ENCODE measurements at regions not wholly inside any gene's neighbourhood (a gene's known extent, or its start where the extent isn't known, plus 50 kb on each side); places are given as distances from the start of the nearest gene placed in this dataset.
"Not testable (repeated sequence)": the region's sequence is repeated elsewhere in the genome, so short reads cannot be mapped to it uniquely, and the experiment has no call there.

- peak overlapping the region in 2 of 4 donors; percentile 23 to 27 for H3K27ac ChIP-seq
- H3K9me3 ChIP-seq; H3K4me3 ChIP-seq; H3K4me1 ChIP-seq; intact Hi-C loops (cut with DNase I); FAIRE-seq; H3K36me3 ChIP-seq; H3K27me3 ChIP-seq; DNase-seq: not testable (repeated sequence)
- ATAC-seq, result peak in 3 of 4 donors; percentile 43 to 67 (median 51)
- WGBS, 2 donors, result 35% methylated on average over 3 to 4 of the region's 4 CpGs
These were observed 84.7 kb downstream of the METTL2B start for GRCh38 chr7:128561116-128561722.

- H3K4me1 ChIP-seq; ATAC-seq; FAIRE-seq; H3K27ac ChIP-seq; H3K4me3 ChIP-seq; intact Hi-C loops (cut with DNase I); H3K36me3 ChIP-seq; H3K27me3 ChIP-seq; H3K9me3 ChIP-seq; DNase-seq: not testable (repeated sequence)
- 92 to 98% methylated on average over 4 to 5 of the region's 5 CpGs for WGBS, 2 donors
These were observed 86.2 kb downstream of the METTL2B start for GRCh38 chr7:128562795-128563194.

GRCh38 chr7:128564123-128564700 lies 87.7 kb downstream of the METTL2B start:
- WGBS, 2 donors, result 95 to 100% methylated on average over 1 of the region's 2 CpGs
- H3K9me3 ChIP-seq; H3K27ac ChIP-seq; DNase-seq; H3K4me1 ChIP-seq; intact Hi-C loops (cut with DNase I); H3K27me3 ChIP-seq; FAIRE-seq; H3K36me3 ChIP-seq; H3K4me3 ChIP-seq: not testable (repeated sequence)
- peak; percentile 38 to 66 (median 50) for ATAC-seq

GRCh38 chr7:128564932-128565864 lies 88.7 kb downstream of the METTL2B start:
- H3K36me3 ChIP-seq; H3K9me3 ChIP-seq; FAIRE-seq; ATAC-seq; H3K27me3 ChIP-seq; intact Hi-C loops (cut with DNase I); DNase-seq; H3K4me1 ChIP-seq; H3K27ac ChIP-seq; H3K4me3 ChIP-seq: not testable (repeated sequence)
- 81 to 85% methylated on average over 4 of the region's 4 CpGs for WGBS, 2 donors

GRCh38 chr7:128575277-128575676 lies 96.8 kb upstream of the GARIN1A start:
- H3K4me1 ChIP-seq; DNase-seq; ATAC-seq; FAIRE-seq; H3K36me3 ChIP-seq; H3K9me3 ChIP-seq; H3K4me3 ChIP-seq; H3K27ac ChIP-seq; intact Hi-C loops (cut with DNase I); H3K27me3 ChIP-seq: not testable (repeated sequence)
- 100% methylated on average over 3 of the region's 3 CpGs for WGBS, 2 donors

- FAIRE-seq; ATAC-seq; H3K4me3 ChIP-seq; H3K36me3 ChIP-seq; H3K4me1 ChIP-seq; H3K27me3 ChIP-seq; intact Hi-C loops (cut with DNase I); H3K27ac ChIP-seq; H3K9me3 ChIP-seq; DNase-seq: not testable (repeated sequence)
- WGBS, 2 donors, result 95 to 98% methylated on average over 10 to 21 of the region's 27 CpGs
These were observed 95.1 kb upstream of the GARIN1A start for GRCh38 chr7:128576953-128577352.

GRCh38 chr7:128579843-128580242 lies 92.2 kb upstream of the GARIN1A start:
- DNase-seq; H3K36me3 ChIP-seq; FAIRE-seq; H3K9me3 ChIP-seq; intact Hi-C loops (cut with DNase I); H3K27me3 ChIP-seq; H3K27ac ChIP-seq; H3K4me3 ChIP-seq; H3K4me1 ChIP-seq: not testable (repeated sequence)
- ATAC-seq, result peak; percentile 80 to 92 (median 86)
- whole genome bisulfite sequencing, 2 donors, result 9 to 33% methylated on average over 3 to 4 of the region's 4 CpGs

- peak in 1 of 4 donors; percentile 38 for ATAC-seq
- 95 to 96% methylated on average over 5 of the region's 5 CpGs for WGBS, 2 donors
- H3K4me3 ChIP-seq; H3K27me3 ChIP-seq; H3K4me1 ChIP-seq; intact Hi-C loops (cut with DNase I); H3K27ac ChIP-seq; DNase-seq; H3K36me3 ChIP-seq; FAIRE-seq; H3K9me3 ChIP-seq: not testable (repeated sequence)
These were observed 91.0 kb upstream of the GARIN1A start for GRCh38 chr7:128581100-128581499.

GRCh38 chr7:128581825-128582561 lies 90.1 kb upstream of the GARIN1A start:
- FAIRE-seq; intact Hi-C loops (cut with DNase I); H3K27ac ChIP-seq; H3K4me1 ChIP-seq; H3K27me3 ChIP-seq; H3K4me3 ChIP-seq; DNase-seq; H3K9me3 ChIP-seq; H3K36me3 ChIP-seq; ATAC-seq: not testable (repeated sequence)
- 67 to 80% methylated on average over 2 of the region's 2 CpGs for WGBS, 2 donors

GRCh38 chr7:128586715-128587114 lies 85.4 kb upstream of the GARIN1A start:
- H3K9me3 ChIP-seq; H3K4me1 ChIP-seq; DNase-seq; FAIRE-seq; H3K27ac ChIP-seq; ATAC-seq; H3K4me3 ChIP-seq; intact Hi-C loops (cut with DNase I); H3K36me3 ChIP-seq; H3K27me3 ChIP-seq: not testable (repeated sequence)
